ENCODE measurements at regions not wholly inside any gene's neighbourhood (a gene's known extent, or its start where the extent isn't known, plus 50 kb on each side); places are given as distances from the start of the nearest gene placed in this dataset.

DNA sequence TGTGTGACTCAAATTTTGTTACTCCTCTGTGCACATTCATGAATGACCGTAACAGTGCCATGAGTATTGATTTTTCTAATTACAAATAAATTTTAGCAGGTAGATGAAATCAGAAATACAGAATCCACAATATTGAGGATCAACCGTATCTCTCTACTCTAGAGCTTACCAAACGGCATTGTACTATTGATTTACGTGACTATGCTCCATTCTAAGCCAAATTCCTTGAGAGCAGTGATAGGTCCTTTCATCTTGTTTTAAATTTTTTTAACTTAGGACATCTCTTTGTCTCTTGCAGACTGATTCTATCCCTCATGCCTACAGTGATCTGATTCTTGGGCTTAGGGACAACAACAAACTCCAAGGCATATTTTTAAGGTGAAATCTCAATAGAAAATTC, 172.3 kb upstream of the C1QTNF7 start:
- TF ChIP-seq, protein P1, sequence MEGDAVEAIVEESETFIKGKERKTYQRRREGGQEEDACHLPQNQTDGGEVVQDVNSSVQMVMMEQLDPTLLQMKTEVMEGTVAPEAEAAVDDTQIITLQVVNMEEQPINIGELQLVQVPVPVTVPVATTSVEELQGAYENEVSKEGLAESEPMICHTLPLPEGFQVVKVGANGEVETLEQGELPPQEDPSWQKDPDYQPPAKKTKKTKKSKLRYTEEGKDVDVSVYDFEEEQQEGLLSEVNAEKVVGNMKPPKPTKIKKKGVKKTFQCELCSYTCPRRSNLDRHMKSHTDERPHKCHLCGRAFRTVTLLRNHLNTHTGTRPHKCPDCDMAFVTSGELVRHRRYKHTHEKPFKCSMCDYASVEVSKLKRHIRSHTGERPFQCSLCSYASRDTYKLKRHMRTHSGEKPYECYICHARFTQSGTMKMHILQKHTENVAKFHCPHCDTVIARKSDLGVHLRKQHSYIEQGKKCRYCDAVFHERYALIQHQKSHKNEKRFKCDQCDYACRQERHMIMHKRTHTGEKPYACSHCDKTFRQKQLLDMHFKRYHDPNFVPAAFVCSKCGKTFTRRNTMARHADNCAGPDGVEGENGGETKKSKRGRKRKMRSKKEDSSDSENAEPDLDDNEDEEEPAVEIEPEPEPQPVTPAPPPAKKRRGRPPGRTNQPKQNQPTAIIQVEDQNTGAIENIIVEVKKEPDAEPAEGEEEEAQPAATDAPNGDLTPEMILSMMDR (IDR thresholded peaks at IDR 0.05; ENCODE audit: insufficient read depth, low read depth, low read length): no peak
- no peak for DNase-seq (ENCODE audit: low read depth)
- no peak overlapping the region for H3K4me3 ChIP-seq (ENCODE audit: low read depth, low read length)

DNA sequence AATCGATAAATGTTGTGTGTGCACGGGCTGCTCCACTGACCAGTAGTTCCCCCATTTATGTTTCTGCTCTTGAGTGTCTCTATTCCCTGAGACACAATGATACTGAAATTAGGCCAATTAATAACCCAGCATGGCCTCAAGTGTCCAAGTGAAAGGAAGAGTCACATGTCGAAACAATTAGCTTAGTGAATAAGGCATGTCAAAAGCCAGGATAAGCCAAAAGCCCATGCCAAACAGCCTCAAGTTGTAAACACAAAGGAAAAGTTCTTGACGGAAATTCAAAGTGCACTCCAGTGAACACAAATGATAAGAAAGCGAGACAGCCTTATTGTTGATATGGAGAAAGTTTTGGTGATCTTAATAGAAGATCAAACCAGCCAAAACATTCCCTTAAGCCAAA, 167.1 kb upstream of the C1QTNF7 start:
- no peak for DNase-seq (ENCODE audit: low read depth)
- TF ChIP-seq, protein P1 (IDR thresholded peaks at IDR 0.05; ENCODE audit: insufficient read depth, low read depth, low read length): no peak
- H3K4me3 ChIP-seq (ENCODE audit: low read depth, low read length): no peak overlapping the region

DNA sequence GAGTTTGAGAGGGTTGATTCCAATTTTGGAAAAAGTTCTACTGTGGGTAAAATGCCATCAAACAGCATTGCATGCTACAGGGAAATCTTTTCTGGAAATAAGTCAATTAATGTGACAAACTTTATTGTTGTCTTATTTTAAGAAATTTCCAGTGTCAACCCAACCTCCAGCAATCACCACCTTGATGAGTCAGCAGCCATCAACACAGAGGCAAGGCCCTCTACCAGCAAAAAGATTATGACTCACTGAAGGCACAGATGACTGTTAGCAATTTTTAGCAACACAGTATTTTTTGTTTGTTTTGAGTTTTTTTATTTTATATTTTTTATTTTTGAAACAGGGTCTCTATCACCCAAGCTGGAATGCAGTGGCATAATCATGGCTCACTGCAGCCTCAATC, 165.4 kb upstream of the C1QTNF7 start:
- TF ChIP-seq, protein P1 (IDR thresholded peaks at IDR 0.05; ENCODE audit: insufficient read depth, low read depth, low read length): no peak
- DNase-seq (ENCODE audit: low read depth): no peak
- no peak overlapping the region for H3K4me3 ChIP-seq (ENCODE audit: low read depth, low read length)

DNA sequence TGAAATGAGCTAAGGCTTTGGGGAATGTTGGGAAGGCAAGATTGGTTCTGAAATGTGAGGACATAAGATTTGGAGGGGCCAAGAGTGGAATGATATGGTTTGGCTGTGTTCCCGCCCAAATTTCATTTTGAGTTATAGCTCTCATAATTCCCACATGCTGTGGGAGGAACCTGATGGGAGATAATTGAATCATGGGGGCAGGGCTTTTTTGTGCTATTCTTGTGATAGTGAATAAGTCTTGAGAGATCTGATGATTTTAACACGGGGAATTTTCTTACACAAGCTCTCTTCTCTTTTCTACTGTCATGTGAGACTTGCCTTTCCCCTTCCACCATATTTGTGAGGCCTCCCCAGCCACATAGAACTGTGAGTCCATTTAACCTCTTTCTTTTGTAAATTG, 157.6 kb upstream of the C1QTNF7 start:
- DNase-seq (ENCODE audit: low read depth): no peak
- TF ChIP-seq, protein P1 (IDR thresholded peaks at IDR 0.05; ENCODE audit: insufficient read depth, low read depth, low read length): no peak
- H3K4me3 ChIP-seq (ENCODE audit: low read depth, low read length): no peak overlapping the region

DNA sequence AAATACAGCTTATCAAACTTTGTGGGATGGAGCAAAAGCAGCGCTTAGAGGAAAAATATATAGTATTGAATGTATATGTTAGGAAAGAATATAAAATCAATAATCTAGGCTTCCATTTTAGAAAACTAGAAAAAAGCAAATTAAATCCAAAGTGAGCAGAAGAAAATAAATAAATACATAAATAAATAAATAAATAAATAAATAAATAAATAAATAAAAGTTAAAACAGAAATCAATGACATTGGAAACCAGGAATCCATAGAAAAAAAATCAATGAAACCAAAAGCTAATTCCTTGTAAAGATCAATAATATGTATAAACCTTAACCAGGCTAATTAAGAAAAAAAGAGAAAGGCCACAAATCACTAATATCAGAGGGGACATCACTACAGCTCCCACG, 141.8 kb upstream of the C1QTNF7 start:
- DNase-seq (ENCODE audit: low read depth): no peak
- TF ChIP-seq, protein P1 (IDR thresholded peaks at IDR 0.05; ENCODE audit: insufficient read depth, low read depth, low read length): no peak
- no peak overlapping the region for H3K4me3 ChIP-seq (ENCODE audit: low read depth, low read length)

DNA sequence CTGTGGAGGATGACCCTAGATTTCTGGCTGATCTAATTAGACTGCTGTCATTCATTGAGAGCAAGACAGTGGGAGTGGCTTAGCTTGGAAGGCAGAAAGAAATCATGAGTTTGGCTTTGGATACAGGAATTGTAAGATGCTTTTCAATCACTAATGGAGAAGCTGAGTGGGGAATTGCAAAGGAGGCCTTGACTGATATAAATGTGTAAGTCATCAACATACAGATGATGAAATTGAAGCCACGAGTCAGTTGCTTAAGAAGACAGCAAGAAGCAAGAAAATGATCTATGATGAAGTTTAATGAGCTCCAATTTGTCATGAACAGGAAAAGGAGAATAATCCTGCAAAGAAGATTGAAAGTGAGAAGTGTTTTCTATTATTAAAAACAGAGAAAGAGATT, 136.7 kb upstream of the C1QTNF7 start:
- DNase-seq (ENCODE audit: low read depth): peak; percentile 33
- TF ChIP-seq, protein P1 (IDR thresholded peaks at IDR 0.05; ENCODE audit: insufficient read depth, low read depth, low read length): no peak
- no peak overlapping the region for H3K4me3 ChIP-seq (ENCODE audit: low read depth, low read length)

DNA sequence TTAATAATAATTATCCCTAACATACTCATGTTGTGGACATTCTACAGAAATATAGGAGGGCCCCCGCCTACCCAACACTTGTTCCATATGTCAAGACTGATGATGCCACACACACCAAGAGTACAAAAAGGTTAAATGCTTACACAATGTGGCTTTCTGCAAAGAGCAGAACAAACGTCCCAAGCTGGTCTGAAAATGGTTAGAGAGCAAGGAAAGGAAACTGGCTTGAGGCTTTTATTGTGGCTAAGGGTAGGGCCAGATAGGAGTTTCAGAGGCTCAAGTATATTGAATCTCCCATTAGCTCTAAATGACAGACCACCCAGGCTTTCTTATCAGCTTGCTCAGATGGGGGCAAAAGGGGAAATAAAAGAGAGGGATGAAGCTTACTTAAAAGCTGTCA, 134.1 kb upstream of the C1QTNF7 start:
- no peak overlapping the region for H3K4me3 ChIP-seq (ENCODE audit: low read depth, low read length)
- TF ChIP-seq, protein P1 (IDR thresholded peaks at IDR 0.05; ENCODE audit: insufficient read depth, low read depth, low read length): no peak
- no peak for DNase-seq (ENCODE audit: low read depth)
